Medulla oblongata (tissue), 1 donor: ENCODE measurements at regions not wholly inside any gene's neighbourhood (a gene's known extent, or its start where the extent isn't known, plus 50 kb on each side); places are given as distances from the start of the nearest gene placed in this dataset.

Experiments used
- DNase-seq: peaks from one replicate; pipeline ENCODE4 v3.0.0-alpha.2; 2015; ENCODE audit errors: extremely low spot score

DNA sequence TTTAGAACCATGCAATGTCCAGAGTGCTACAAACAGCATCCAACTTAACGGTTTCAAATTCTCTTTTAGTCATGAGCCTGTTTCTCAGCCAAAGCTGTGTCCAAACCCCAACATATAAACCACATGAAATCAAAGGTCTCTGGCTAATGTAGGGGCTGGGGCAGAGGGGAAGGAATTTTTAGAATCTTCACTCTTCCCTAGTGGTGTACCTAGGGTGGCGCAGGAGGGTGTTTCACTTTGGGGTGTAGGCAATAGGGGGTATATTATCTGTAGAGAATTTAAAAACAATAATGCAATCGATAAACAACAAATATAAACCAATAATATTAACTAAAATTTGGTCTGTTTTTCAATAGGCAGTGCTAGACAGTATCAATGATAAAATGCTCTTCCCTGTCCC lies 132.1 kb upstream of the BRINP1 start:
- DNase-seq, result no peak

DNA sequence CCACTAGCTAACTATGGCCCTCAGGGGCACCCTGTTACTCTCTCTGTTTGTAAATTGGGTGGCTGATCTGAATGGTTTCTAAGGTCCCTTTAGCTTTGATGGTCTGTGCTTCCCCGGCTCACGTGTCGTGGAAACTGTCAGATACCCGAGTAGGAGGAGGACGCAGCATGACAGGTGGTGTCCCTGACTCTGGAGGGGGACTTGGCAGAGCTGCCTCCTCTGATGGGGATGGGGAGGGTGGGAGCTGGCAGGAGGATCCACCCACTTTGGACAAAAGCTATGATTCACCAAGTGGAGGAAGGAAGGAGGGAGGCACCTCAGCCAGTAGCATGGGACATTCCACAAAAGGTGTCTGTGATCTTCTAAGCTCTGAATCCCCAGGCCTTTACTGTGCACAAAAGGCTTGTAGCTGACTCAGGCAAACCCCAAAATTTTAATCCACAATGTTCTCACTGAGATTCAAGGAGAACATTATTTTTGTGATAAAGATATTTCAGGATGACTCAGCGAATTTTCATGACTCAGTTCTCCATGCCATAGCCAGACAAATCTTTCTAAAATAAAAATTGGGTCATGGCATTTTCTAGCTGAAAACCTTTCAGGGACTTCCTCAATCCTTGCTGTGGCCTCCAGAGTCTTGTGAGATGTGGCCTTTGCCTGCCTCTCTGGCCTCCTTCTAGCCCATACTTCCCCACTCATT lies 131.0 kb upstream of the BRINP1 start:
- DNase-seq, result no peak

DNA sequence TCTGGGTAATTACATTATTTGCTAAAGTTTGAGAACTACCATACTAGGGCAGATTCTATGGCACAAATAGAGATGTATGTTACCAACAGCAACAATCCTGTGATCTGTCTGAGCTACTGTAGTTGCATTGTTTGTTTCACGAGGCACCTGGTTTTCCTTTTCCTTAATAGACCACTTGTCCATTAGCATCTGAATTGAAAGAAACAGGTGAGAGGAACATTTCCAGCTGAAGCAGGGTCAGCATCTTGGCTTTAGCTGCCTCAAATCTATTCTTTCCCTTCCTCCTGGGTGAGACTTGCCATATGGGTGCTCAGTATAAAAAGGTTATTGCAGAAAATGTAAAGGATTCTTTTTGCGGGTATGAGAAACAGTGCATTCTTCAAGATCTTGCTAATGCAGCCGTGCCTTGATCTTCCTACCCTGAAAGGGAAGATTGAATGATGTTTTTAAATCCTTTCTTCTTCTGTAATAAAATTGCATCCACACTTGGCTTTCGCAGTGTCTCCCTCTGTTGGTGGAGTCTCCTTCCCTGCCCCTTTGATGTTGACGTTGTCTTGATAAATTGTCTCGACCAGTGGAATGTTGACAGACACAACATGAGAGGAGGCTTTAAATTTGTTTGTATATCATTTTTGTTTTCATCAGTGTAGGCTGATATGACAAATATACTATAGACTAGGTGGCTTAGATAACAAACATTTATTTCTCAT lies 118.0 kb upstream of the BRINP1 start:
- no peak for DNase-seq

DNA sequence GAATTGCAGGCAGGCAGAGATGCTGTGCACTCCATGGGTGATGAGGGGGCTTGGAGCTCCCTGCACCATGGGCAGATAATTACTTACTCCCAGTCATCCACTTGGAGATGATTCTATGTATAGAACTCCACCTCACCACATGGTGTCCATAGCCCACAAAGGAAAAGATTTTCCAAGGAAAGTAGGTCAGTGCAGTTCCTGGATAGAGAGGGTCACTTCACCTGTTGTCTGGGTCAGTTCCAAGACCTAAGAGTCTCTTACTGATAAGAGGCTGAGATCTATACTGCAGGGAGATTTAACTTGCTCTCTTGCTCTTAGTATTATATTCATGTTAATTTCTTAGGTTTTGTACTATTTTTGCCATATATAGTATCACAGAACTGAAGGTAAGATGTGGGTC lies 113.9 kb upstream of the BRINP1 start:
- no peak for DNase-seq

DNA sequence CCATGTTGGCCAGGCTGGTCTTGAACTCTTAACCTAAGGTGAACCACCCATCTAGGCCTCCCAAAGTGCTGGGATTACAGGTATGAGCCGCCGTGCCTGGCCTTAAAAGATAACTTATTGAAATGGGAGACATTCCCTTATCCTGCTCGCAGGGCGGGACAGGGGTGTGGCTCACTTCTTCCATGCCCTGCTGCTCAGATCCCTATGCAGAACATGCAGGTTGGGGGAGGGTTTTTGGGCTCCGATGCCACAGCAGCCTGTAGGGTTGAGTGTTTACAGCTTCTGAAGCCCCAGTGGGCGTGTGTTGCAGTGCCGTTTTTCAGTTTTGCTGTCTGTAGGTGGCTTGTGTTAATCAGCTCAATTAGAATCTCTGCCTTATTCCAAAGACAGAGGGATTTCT lies 108.0 kb upstream of the BRINP1 start:
- DNase-seq, result no peak

DNA sequence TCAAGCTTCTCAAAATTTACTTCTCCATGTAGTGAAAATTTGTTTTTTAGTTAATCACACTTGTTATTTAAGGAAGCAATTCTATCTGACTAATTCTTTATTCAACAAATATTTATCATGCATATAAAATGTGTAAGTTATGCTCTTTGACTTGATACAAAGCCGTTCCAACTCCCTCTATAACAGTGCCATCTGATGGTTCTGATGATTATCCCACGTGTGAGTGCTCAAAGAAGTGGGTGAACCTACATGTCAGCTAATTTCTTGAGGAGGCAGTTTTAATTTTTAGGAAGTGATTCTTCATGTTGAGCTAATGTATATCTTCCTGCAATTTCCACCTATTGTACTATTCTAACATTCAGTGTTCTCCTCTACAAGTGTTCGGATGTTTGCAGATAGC lies 88.8 kb upstream of the BRINP1 start:
- DNase-seq, result no peak

DNA sequence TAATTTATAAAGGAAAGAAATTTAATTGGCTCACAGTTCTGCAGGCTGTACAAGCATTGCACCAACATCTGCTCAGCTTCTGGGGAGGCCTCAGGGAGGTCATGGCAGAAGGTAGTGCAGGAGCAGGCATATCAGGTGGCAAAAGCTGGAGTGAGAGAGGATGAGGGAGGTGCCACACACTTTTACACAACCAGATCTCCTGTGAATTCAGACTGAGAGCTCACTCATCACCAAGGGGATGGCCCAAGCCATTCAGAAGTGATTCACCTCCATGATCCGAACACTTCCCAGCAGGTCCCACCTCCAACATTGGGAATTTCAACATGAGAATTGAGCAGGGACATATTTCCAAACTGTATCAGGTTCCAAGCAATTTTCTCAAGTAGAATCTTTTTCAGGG lies 84.7 kb upstream of the BRINP1 start:
- no peak for DNase-seq

DNA sequence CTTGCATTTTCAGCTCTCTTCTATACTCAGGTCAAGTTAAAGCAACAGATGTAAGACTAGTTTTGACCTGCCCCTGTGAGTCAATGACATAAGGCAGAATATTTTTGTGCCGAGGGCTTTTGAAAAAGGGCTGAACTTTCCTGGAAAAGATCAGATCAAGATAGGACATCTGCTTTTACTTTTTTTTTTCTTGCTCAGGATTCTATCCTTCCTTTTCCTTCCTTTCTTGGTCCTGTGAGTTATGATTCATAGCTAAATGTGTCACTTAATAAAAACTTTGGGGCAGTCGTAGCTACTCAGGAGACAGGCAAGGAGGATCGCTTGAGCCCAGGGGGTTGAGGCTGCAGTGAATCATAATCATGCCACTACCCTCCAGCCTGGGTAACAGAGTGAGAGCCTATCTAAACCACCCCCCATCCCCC lies 84.3 kb upstream of the BRINP1 start:
- DNase-seq, result no peak

DNA sequence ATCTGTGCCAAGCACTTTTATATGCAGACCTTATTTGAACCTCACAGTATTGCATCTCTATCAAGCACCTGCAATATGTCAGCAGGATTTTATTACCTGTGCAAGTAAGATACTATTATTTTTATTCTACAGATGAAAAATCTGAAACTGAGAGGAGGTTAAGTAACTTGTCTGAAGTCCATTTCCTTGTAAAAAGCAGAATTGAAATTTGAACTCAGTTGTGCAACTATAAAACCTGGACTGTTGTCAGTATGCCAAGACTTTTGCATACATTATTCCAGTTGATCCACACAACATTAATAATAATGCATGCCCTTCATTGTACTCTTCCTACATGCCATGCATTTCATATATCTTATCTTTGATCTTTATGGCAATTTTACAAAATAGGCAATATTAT lies 82.2 kb upstream of the BRINP1 start:
- no peak for DNase-seq

DNA sequence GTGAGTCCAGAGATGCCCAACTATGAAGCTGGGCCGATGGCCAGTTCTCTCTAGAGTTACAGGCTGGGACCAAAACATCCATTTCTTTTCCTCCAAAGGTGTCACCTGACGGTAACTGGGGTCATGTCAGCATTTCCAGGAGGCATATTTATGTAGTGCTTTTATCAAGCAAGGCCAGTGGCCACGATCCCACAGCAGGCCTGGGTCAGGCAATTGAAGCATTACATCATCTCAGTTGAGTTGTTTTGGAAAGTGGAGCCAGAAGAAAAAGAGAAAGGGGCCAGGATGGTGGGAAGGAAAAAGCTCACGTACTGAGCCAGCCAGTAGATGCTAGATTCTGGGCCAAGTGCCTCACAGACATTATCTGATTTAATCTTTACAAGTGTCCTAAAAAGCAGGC lies 73.9 kb upstream of the BRINP1 start:
- DNase-seq, result no peak

DNA sequence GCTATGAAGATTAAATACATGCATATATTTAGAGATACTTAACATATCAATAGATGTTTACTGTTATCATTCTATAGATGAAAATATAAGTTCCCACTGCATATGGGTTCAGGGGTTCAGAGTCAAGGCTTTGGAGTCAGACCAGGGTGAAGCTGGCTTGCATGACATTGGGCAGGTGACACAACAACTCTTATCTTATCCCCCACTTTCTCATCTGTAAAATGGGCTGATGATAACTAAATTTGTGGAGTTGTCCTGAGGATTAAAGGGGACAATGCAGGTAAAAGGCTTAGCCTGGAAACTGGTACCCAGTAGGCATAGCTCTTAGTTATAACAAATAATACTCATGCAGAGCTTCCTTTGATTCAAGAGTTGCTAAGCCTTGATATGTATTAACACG lies 72.6 kb upstream of the BRINP1 start:
- no peak for DNase-seq

DNA sequence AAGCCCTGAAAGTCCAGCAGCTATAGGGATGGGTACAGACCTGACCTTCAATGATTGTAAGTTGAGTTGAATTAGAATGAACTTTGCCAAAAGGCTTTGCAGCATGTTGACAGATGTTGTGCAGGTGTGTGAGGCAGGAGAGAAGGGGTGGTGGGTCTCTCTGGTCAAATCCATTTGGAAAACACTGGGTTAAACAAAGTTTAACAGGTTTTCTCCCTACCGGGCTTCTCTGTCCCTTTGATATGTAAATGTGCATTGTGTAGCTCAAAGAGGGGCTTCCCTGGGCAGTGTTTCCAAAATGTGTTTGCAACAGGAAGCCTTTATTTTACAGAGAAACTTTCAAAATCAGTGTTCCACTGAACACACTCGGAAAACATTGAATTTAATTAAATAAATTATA lies 72.1 kb upstream of the BRINP1 start:
- DNase-seq, result no peak

DNA sequence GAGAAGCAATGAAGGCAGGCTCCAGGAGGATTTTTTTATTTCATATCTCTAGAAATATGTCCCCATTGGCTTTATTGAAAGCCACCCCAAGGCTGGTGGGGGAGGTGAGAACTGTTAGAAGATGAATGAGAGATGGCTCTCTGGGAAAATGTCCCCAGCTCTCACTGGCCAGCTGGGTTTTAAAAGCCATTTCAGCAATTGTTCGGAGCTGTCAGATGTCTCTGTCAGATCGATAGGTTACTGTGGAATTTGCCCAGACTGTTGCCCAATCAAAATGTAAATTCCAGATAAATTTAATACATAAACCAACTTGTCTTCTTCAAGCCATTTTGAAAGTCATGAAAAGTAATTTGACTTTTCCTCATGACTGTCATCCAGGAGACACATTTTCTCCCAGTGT lies 67.0 kb upstream of the BRINP1 start:
- no peak for DNase-seq

DNA sequence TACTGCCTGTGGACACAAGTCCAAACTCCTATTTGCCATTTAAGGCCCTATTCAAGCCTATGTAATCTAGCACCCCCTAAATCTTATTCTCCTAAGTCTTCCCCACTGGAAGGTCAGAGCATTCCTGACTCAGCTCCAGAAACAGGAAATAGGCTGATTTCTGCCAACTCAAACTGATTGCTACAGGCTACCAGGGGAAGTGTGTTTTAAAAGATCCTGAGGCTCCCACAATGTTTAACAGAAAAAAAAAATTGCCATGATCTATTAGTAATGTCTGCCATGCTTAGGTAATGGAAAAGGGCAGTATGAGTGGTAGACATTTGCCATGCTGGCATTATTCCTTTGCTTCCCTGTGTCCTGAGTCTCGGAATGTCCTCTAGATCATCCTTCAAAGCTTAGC lies 65.8 kb upstream of the BRINP1 start:
- DNase-seq, result no peak

DNA sequence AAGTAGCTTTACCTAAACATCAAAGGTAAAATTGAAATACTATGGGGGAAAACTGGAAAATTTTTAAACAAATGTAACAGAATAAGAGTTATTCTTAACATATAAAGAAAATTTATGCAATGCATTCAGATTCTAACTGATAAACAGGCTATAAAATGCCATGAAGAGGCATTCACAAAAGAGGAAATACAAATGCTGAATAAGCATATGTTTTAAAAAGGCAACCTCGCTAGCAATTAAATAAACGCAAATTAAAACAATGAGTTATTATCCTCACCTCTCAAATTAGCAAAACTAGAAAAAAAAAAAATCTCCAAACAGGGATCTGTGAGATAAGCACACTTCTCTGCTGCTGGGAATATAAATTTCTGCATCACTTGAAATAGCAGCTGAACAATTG lies 63.2 kb upstream of the BRINP1 start:
- no peak for DNase-seq

DNA sequence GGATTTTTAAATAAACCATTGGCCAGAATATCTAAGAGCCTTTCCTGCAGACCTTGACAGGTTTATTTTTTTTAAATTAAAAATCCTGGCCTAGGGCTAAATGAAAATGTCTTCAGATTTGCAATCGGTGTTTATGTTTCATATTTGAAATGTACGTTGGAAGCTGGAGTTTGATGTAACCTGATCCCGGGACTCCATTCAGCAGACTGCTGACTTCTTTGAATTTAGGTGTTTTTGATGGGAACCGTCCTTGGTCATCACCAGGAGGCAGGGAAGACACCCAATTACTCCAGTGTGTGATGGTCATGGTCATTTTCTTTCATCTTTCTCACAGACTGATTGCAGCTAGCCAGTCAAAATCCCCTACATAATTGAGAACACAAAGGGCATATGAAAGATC lies 60.1 kb upstream of the BRINP1 start:
- DNase-seq, result no peak

DNA sequence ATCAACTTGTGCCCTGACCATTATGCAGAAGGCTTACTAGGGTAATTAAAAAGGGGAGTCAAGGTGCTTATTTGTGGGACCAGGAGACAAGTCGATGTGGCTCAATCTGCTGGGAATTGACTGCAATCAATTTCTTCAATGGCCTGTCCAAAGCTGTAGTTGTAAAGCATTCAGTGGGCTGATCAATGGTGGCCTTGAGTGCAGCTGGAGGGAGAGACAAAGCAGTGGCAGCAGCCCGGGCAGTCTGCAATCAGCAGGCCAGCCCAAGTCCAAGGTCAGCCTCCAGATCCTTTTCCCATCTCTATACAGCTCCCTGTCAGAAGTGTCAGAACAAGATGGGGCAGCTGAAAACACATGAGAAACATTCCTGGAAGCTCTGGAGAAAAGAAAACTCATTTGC lies 51.0 kb upstream of the BRINP1 start:
- no peak for DNase-seq
